Type B pancreatic cell (in vitro differentiated cells): ENCODE measurements at regions not wholly inside any gene's neighbourhood (a gene's known extent, or its start where the extent isn't known, plus 50 kb on each side); places are given as distances from the start of the nearest gene placed in this dataset.

Source experiments
- DNase-seq: peaks from one replicate; pipeline ENCODE4 v3.0.0; 2021; ENCODE audit warnings: mixed read lengths; ENCODE audit not compliant: unreplicated experiment; ENCODE audit errors: extremely low spot score
- H3K27ac Mint-ChIP-seq: 2 replicates; pipeline ENCODE4 v1.8.0; 2021; ENCODE audit warnings: mild to moderate bottlenecking, mixed read lengths
- H3K27me3 Mint-ChIP-seq: 2 replicates; pipeline ENCODE4 v1.8.0; 2021; ENCODE audit warnings: mixed read lengths
- H3K36me3 Mint-ChIP-seq: 2 replicates; pipeline ENCODE4 v1.8.0; 2021; ENCODE audit warnings: mixed read lengths
- H3K4me1 Mint-ChIP-seq: one replicate; pipeline ENCODE4 v1.8.0; 2021; ENCODE audit warnings: mixed read lengths; ENCODE audit not compliant: unreplicated experiment
- H3K4me3 Mint-ChIP-seq: 2 replicates; pipeline ENCODE4 v1.8.0; 2021; ENCODE audit warnings: mild to moderate bottlenecking, mixed read lengths
- H3K9me3 Mint-ChIP-seq: 2 replicates; pipeline ENCODE4 v1.8.0; 2021; ENCODE audit warnings: mixed read lengths
- TF ChIP-seq, protein P1 (sequence below): fragments of 200-600 bp; sonication (generic); conservative IDR thresholded peaks from 2 replicates; pipeline ENCODE4 v1.5.0; 2021; ENCODE audit warnings: antibody characterized with exemption, mild to moderate bottlenecking

DNA sequence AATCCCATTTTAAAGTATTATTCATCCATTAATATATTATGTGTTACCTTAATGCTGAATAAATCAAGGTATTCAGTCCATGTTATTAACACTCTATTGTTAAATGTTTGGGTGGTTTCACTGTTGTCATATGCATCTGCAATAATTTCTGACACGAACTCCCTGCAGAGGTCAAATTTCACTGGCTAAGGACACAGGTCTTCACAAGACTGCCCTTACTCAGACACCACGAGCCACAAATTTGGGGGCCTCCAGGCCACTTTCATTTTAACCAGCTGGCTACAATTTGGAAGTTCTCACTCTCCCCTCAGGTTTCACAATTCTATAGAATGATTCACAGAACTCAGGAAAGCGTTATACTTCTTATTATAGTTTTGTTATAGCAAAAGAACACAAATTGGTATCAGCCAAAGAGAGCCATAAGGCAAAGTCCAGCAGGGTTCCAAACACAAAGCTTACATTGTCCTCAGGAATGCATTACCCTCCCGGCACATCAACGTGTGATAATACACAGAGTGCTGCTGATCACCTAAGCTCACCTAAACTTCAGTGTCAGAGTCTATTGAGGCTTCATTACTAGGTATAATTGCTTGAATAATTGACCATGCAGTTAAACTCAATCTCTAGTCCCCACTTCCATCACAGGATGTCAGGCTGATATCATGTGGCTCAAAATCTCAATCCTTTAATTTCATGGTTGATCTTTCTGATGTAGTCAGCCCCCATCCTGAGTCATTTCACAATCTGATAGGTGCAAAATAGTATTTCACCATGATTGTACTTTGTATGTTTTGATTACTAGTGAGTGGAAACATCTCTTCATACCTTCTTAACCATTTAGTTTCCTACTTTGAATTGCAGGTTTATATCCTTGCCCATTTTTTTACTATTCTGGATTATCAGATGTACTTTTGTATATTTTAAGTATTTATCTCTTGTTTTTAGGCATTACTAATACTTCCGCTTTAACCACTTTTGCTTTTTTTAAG lies 441.4 kb upstream of the AGTR1 start:
- Mint-ChIP-seq H3K4me3 (no peak overlapping the region), H3K4me1 (peaks cover 4% of the 10 kb centered on the region), H3K27me3 (no peaks in the 10 kb centered on the region), H3K9me3 (peaks cover 12% of the 10 kb centered on the region), H3K27ac (no peak overlapping the region), H3K36me3 (no peaks in the 10 kb centered on the region)
- TF ChIP-seq, protein P1, sequence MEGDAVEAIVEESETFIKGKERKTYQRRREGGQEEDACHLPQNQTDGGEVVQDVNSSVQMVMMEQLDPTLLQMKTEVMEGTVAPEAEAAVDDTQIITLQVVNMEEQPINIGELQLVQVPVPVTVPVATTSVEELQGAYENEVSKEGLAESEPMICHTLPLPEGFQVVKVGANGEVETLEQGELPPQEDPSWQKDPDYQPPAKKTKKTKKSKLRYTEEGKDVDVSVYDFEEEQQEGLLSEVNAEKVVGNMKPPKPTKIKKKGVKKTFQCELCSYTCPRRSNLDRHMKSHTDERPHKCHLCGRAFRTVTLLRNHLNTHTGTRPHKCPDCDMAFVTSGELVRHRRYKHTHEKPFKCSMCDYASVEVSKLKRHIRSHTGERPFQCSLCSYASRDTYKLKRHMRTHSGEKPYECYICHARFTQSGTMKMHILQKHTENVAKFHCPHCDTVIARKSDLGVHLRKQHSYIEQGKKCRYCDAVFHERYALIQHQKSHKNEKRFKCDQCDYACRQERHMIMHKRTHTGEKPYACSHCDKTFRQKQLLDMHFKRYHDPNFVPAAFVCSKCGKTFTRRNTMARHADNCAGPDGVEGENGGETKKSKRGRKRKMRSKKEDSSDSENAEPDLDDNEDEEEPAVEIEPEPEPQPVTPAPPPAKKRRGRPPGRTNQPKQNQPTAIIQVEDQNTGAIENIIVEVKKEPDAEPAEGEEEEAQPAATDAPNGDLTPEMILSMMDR, result no peak
- no peak for DNase-seq

DNA sequence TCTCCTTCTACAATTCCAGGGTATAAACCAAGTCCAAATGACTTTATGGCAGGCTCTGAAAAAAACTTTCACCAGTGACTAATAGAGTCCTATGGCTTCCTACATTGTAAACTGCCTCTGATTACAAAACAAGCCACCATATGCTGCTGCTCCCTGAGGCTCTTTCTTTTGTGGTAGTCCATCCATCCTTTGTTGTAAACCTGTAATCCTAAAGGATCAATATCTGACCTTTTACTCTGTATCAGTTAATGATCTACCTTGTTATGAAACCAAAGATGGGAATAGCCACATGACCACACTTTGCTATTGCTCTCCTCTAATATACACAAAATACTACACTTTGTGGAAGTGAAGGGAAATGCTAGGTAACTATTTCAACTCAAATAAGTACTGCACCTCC lies 434.7 kb upstream of the AGTR1 start:
- H3K9me3 Mint-ChIP-seq, result peaks cover 6% of the 10 kb centered on the region
- no peaks in the 10 kb centered on the region for H3K36me3 Mint-ChIP-seq
- no peak overlapping the region for H3K27ac Mint-ChIP-seq
- H3K4me1 Mint-ChIP-seq, result no peaks in the 10 kb centered on the region
- no peaks in the 10 kb centered on the region for H3K27me3 Mint-ChIP-seq
- TF ChIP-seq, protein P1, result no peak
- H3K4me3 Mint-ChIP-seq, result no peak overlapping the region
- no peak for DNase-seq

DNA sequence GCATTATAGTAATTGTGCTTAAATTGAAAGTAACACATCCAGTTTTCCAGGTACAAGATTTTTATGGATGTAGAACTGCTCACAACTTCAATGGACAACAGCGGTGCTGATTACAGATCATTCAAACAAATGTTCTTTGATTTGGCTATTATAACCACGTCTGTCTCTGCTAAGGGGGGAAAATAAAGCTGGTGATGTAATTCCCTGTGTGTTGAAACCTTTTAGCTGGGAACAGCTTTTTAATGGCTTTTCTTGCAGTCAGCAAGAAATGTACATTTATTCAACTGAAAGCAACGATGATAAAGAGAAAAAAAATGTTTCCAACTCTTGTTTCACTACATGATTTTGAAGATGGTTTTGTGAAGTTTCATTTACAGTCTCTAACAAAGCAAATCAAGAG lies 431.9 kb upstream of the AGTR1 start:
- H3K4me1 Mint-ChIP-seq, result no peaks in the 10 kb centered on the region
- TF ChIP-seq, protein P1, result no peak
- no peak overlapping the region for H3K27ac Mint-ChIP-seq
- H3K9me3 Mint-ChIP-seq, result no peaks in the 10 kb centered on the region
- no peaks in the 10 kb centered on the region for H3K27me3 Mint-ChIP-seq
- H3K36me3 Mint-ChIP-seq, result no peaks in the 10 kb centered on the region
- no peak for DNase-seq
- no peak overlapping the region for H3K4me3 Mint-ChIP-seq

DNA sequence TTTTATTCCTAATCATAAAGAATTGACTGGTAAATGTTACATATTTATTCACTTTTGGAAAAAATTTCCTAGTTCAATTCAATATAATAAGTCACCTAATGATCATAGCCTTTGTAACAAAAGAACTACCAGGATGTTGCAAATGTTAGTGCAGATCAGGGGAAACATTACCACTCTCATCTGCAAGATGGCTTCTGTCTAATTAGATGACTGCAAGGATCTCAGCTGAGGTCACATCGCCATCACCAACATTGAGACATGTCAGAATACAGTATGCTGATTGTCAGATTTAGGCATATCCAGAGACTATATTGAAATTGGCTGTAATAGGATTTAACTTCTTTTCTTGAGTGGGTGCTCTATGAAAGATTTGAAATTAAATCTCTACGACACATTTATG lies 431.4 kb upstream of the AGTR1 start:
- no peak overlapping the region for H3K4me3 Mint-ChIP-seq
- TF ChIP-seq, protein P1, result no peak
- DNase-seq, result no peak
- H3K4me1 Mint-ChIP-seq, result no peaks in the 10 kb centered on the region
- H3K9me3 Mint-ChIP-seq, result no peaks in the 10 kb centered on the region
- no peak overlapping the region for H3K27ac Mint-ChIP-seq
- no peaks in the 10 kb centered on the region for H3K36me3 Mint-ChIP-seq
- H3K27me3 Mint-ChIP-seq, result no peaks in the 10 kb centered on the region

DNA sequence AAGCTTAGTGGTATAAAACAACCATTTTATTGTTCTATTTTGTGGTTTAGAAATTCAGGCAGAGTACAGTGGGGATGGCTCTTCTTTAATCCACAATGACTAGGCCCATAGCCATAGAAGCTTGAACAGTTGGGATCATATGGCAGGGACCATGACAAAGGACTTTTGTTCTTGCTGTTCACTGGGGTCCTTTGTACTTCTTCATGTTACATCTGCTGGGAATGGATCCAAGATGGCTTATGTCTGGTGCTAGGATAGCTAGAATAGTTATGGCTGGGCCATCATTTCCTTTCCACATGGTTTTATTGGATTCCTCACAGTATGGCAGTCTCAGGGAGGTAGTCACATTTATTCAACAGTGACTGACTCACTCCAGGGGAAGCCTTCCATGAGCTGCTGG lies 427.9 kb upstream of the AGTR1 start:
- no peaks in the 10 kb centered on the region for H3K9me3 Mint-ChIP-seq
- H3K4me1 Mint-ChIP-seq, result no peaks in the 10 kb centered on the region
- H3K27me3 Mint-ChIP-seq, result no peaks in the 10 kb centered on the region
- H3K27ac Mint-ChIP-seq, result no peak overlapping the region
- no peak for DNase-seq
- H3K4me3 Mint-ChIP-seq, result no peak overlapping the region
- TF ChIP-seq, protein P1, result no peak
- H3K36me3 Mint-ChIP-seq, result no peaks in the 10 kb centered on the region
